ENCODE measurements at regions not wholly inside any gene's neighbourhood (a gene's known extent, or its start where the extent isn't known, plus 50 kb on each side); places are given as distances from the start of the nearest gene placed in this dataset.

DNA sequence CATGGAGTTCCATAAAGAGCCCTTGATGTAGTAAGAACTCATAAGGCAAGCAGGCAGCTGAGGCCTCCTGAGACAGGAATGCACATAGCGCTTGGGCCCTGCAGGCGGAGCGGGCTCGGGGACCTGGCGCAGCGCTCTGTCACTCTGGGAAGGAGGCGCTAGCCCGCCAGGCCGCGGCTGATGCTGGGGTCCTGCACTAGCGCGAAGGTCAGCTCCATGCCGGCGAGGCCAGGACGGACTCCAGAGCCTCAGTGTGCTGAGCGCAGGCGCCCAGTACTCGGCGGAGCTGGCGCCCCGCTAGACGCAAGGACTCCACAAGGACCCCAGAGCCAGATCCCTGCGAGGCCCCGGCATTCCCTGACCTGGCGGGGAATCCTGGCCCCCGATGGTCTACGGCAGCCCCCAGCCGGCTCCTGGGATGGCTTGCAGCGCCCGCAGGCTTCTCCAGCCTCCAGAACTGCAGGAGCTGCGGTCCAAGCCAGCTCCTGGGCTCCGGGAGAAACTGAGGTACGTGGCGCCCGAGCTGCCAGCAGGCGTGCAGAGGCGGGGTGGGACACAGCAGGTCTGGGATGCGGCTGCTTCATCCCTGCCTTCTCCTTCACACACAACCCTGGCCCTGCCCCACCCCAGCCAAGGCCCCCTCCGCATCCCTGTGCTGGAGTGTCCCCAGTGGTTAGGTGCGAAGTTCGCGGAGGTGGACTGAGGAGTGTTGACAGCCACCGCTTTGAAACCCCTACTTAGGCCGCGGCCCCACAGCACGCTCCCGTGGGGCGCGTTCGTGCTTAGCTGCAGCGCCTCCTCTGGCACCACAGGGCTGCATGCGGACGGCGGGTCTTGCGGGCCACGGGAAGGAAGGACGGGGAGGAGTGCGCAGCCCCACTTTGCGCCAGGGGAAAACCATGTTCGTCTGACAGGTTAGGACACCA, 761.5 kb upstream of the POM121L12 start (continued):
- TF ChIP-seq RAD21 (IDR thresholded peaks at IDR 0.05 in 1 of 2, conservative IDR thresholded peaks at IDR 0.05 in 1 of 2; ENCODE audit: low read depth in 2 of 2, low read length in 2 of 2), result peak; percentile 48 to 63
- no peak for TF ChIP-seq KDM4A (IDR thresholded peaks at IDR 0.05; ENCODE audit: low read depth, low read length, severe bottlenecking)
- no peak for TF ChIP-seq FOSL1 (IDR thresholded peaks at IDR 0.05; ENCODE audit: insufficient read depth, low read depth, low read length)
- no peak for TF ChIP-seq RFX5 (IDR thresholded peaks at IDR 0.05; ENCODE audit: borderline replicate concordance, low read depth, low read length)
- TF ChIP-seq RNF2 (IDR thresholded peaks at IDR 0.05; ENCODE audit: borderline replicate concordance, low read depth, low read length, missing control alignments, poor library complexity, severe bottlenecking), result no peak
- no peak for TF ChIP-seq HDAC2 (IDR thresholded peaks at IDR 0.05; ENCODE audit: borderline replicate concordance in 1 of 2, low read depth in 2 of 2, low read length in 2 of 2)
- peak; percentile 50; the same call in 1 of the 2 replicates for TF ChIP-seq TEAD4 (IDR thresholded peaks at IDR 0.05; ENCODE audit: low read depth, low read length)
- no peak for TF ChIP-seq CTBP2 (IDR thresholded peaks at IDR 0.05; ENCODE audit: borderline replicate concordance, insufficient read depth, insufficient read length, low read length)
- no peak for TF ChIP-seq GTF2F1 (IDR thresholded peaks at IDR 0.05; ENCODE audit: borderline replicate concordance, low read depth, low read length)
- TF ChIP-seq KDM5A (IDR thresholded peaks at IDR 0.05; ENCODE audit: low read length), result no peak
- TF ChIP-seq, protein P1, sequence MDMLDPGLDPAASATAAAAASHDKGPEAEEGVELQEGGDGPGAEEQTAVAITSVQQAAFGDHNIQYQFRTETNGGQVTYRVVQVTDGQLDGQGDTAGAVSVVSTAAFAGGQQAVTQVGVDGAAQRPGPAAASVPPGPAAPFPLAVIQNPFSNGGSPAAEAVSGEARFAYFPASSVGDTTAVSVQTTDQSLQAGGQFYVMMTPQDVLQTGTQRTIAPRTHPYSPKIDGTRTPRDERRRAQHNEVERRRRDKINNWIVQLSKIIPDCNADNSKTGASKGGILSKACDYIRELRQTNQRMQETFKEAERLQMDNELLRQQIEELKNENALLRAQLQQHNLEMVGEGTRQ (IDR thresholded peaks at IDR 0.05; ENCODE audit: low read length), result no peak

Data from H1 (cell line).